ENCODE measurements at regions not wholly inside any gene's neighbourhood (a gene's known extent, or its start where the extent isn't known, plus 50 kb on each side); places are given as distances from the start of the nearest gene placed in this dataset.

- Histone ChIP-seq H3K4me1 (no peaks in the 10 kb centered on the region), H3K27me3 (ENCODE audit: low read depth) (no peaks in the 10 kb centered on the region), H3K9me3 (no peaks in the 10 kb centered on the region), H3K27ac (no peak overlapping the region), H3K36me3 (no peaks in the 10 kb centered on the region), H3K4me3 (peak overlapping the region; percentile 28)
- peak; percentile 26 to 40 for ATAC-seq
- intact Hi-C loops (cut with DNase I) = no loop called here
- DNase-seq = no peak
- TF ChIP-seq CTCF (IDR thresholded peaks at IDR 0.05) = no peak
Observed at GRCh38 chr18:78241535-78242253, 737.9 kb upstream of the SALL3 start.

- no peaks in the 10 kb centered on the region for H3K36me3 ChIP-seq
- TF ChIP-seq CTCF (IDR thresholded peaks at IDR 0.05) = no peak
- H3K4me1 ChIP-seq = no peaks in the 10 kb centered on the region
- H3K4me3 ChIP-seq = peak overlapping the region; percentile 28
- intact Hi-C loops (cut with DNase I) = no loop called here
- H3K9me3 ChIP-seq = no peaks in the 10 kb centered on the region
- no peaks in the 10 kb centered on the region for H3K27me3 ChIP-seq (ENCODE audit: low read depth)
- ATAC-seq (peak; percentile 28 to 67), DNase-seq (no peak)
- H3K27ac ChIP-seq = no peak overlapping the region
Observed at GRCh38 chr18:78242254-78242643, 737.4 kb upstream of the SALL3 start.

GRCh38 chr18:78242806-78243205 is 736.8 kb upstream of the SALL3 start:
- H3K36me3 ChIP-seq = no peaks in the 10 kb centered on the region
- H3K4me1 ChIP-seq = no peaks in the 10 kb centered on the region
- DNase-seq (no peak), ATAC-seq (peak in 1 of 2 donors; percentile 54)
- TF ChIP-seq CTCF (IDR thresholded peaks at IDR 0.05) = no peak
- intact Hi-C loops (cut with DNase I) = no loop called here
- H3K27ac ChIP-seq = no peak overlapping the region
- no peak overlapping the region for H3K4me3 ChIP-seq
- no peaks in the 10 kb centered on the region for H3K9me3 ChIP-seq
- H3K27me3 ChIP-seq (ENCODE audit: low read depth) = no peaks in the 10 kb centered on the region

- Histone ChIP-seq H3K9me3 (no peaks in the 10 kb centered on the region), H3K27ac (no peak overlapping the region), H3K4me3 (no peak overlapping the region), H3K4me1 (no peaks in the 10 kb centered on the region), H3K36me3 (no peaks in the 10 kb centered on the region), H3K27me3 (ENCODE audit: low read depth) (no peaks in the 10 kb centered on the region)
- intact Hi-C loops (cut with DNase I) = no loop called here
- ATAC-seq = no peak
- TF ChIP-seq CTCF (IDR thresholded peaks at IDR 0.05) = no peak
- DNase-seq = no peak
Observed at GRCh38 chr18:78244779-78245178, 734.8 kb upstream of the SALL3 start.

GRCh38 chr18:78245451-78245850 is 734.2 kb upstream of the SALL3 start:
- DNase-seq (no peak), ATAC-seq (no peak)
- TF ChIP-seq CTCF (IDR thresholded peaks at IDR 0.05) = no peak
- no peaks in the 10 kb centered on the region for H3K4me1 ChIP-seq
- no peaks in the 10 kb centered on the region for H3K36me3 ChIP-seq
- H3K27ac ChIP-seq = no peak overlapping the region
- H3K9me3 ChIP-seq = no peaks in the 10 kb centered on the region
- intact Hi-C loops (cut with DNase I) = no loop called here
- H3K27me3 ChIP-seq (ENCODE audit: low read depth) = no peaks in the 10 kb centered on the region
- no peak overlapping the region for H3K4me3 ChIP-seq

All from lower lobe of right lung (tissue), 2 donors.